Activated CD4-positive, alpha-beta T cell treated with anti-CD3 and anti-CD28 coated beads for 4 hours (primary cell): ENCODE measurements at regions not wholly inside any gene's neighbourhood (a gene's known extent, or its start where the extent isn't known, plus 50 kb on each side); places are given as distances from the start of the nearest gene placed in this dataset.
"Not testable (repeated sequence)": the region's sequence is repeated elsewhere in the genome, so short reads cannot be mapped to it uniquely, and the experiment has no call there.

ENCODE experiments used
- DNase-seq, 2 donors: peaks; one replicate each; pipeline ENCODE4 v3.0.0-alpha.2; 2020

DNA sequence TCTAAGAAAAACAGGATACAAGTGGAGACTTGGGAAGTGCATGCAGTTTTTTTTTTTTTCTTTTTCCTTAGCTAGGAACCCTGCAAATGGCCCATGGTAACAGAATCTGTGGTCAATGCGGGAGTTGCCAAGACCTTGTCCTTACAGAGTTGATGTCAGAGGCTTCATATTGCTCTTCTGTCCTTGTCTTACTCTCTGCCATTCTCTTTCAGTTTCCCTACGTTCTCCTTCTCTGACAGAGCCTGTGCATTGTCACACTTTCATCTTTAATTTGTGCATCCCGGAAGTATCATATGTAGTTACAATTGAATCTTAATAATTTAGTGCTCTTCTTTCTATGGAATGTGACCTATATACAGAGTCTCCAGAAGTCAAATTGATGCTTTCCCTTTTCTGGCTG lies 986.9 kb downstream of the TMEM121 start:
- DNase-seq, result no peak

DNA sequence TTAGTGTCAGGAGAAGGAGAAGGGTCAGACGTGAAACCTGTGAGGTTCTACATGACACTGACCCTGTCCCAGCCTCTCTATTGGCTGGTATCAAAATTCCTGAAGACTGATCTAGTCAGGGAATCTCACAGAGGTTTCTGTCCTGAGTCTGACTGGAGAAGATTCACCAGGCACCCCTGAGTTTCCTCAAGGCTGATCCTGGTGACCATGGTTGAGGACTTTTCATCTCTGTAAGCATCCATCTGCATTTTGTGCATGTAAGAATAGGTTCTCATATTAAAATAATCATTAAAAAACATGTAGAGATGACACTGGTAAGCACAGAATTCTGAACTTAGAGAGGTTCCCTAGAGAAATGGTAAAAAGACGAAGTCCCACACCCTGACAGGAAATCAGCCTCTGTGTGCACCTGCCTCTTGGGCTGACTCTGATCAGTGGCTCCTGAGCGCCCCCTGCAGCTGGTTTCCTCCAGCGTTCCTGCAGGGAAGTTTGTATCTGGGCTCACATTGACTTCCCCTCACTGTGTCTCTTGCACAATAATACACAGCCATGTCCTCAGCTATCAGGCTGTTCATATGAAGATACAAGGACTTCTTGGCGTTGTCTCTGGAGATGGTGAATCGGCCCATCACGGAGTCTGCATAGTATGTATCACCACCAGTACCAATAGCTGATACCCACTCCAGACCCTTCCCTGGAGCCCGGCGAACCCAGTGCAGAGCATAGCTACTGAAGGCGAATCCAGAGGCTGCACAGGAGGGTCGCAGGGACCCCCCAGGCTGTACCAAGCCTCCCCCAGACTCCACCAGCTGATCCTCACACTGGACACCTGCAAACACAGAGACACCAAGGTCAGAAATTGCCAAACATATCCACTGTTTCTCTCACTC lies 991.9 kb downstream of the TMEM121 start:
- peak; percentile 81 to 86 for DNase-seq

GRCh38 chr14:106522118-106522517 lies 995.7 kb downstream of the TMEM121 start:
- not testable (repeated sequence) for DNase-seq

GRCh38 chr14:106522990-106523389 lies 996.6 kb downstream of the TMEM121 start:
- DNase-seq, result no peak

DNA sequence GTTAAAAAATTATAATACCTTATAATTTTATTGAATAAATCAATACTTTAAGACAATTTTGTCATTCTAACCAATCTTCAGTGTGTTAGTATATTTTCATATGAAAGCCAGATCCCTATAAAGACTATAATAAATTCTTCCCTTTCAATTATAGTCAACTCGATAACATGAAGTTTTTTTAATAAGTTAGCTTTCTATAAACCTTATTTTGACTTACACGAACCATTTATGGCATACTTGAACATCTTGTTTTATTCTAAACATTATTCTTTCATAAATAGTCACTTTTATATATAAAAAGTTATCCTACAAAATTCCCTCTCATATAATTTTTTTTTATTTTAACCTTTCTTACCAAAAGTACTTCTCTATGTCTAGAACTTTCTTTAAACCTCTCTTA lies 1002.3 kb downstream of the TMEM121 start:
- no peak for DNase-seq

- DNase-seq, result no peak
Observed at GRCh38 chr14:106530031-106530422, 1003.6 kb downstream of the TMEM121 start.

DNA sequence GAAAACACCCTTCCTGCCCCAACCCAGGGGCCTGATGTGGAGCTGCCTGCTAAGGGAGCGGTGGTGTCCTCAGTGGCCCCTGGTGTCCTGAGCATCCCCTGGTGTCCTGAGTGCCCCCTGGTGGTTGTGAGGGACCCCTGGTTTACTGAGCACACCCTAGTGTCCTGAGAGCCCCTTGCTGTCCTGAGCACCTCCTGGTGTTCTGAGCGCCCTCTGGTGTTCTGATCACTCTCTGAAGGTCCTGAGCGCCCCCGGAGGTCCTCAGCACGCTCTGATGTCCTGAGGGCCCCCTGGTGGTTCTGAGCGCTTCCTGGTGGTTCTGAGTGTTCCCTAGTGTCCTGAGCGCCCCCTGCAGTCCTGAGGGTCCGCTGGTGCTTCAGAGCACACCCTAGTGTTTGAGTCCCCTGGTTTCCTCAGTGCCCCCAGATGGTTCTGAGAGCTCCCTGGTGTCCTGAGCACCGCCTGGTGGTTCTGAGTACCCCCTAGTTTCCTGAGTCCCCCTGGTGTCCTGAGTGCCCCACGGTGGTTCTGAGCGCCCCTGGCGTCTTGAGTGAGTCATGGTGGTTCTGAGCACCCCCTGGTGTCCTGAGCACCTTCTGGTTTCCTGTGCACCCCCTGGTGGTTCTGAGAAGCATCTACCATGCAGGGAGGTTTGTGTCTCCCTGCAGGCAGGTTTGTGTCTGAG lies 1004.2 kb downstream of the TMEM121 start:
- DNase-seq, result peak; percentile 16 to 40

GRCh38 chr14:106537597-106537996 lies 1011.2 kb downstream of the TMEM121 start:
- DNase-seq, result peak in 1 of 2 donors; percentile 11

- no peak for DNase-seq
Observed at GRCh38 chr14:106538201-106538600, 1011.8 kb downstream of the TMEM121 start.

GRCh38 chr14:106547735-106548434 lies 1021.5 kb downstream of the TMEM121 start:
- DNase-seq, result no peak

GRCh38 chr14:106549064-106549463 lies 1022.7 kb downstream of the TMEM121 start:
- DNase-seq, result no peak

GRCh38 chr14:106551265-106551664 lies 1024.9 kb downstream of the TMEM121 start:
- DNase-seq, result no peak

DNA sequence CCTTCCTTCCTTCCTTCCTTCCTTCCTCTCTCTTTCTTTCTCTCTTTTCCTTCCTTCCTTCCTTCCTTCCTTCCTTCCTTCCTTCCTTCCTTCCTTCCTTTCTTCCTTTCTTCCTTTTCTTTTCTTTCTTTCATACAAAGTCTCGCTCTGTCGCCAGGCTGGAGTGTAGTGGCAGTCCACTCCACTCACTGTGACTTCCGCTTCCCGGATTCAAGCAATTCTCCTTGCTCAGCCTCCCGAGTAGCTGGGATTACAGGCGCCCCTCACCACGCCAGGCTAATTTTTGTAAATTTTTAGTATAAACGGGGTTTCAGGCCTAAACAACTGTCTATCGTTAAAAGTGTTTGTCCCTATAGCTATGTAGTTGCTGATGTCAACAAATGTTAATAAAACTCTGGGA lies 1029.8 kb downstream of the TMEM121 start:
- DNase-seq, result not testable (repeated sequence)

- DNase-seq, result peak; percentile 65 to 80
Observed at GRCh38 chr14:106556665-106557289, 1030.4 kb downstream of the TMEM121 start.

- no peak for DNase-seq
Observed at GRCh38 chr14:106562451-106562850, 1036.1 kb downstream of the TMEM121 start.

- DNase-seq, result peak; percentile 42 to 72
Observed at GRCh38 chr14:106564058-106564643, 1037.8 kb downstream of the TMEM121 start.

DNA sequence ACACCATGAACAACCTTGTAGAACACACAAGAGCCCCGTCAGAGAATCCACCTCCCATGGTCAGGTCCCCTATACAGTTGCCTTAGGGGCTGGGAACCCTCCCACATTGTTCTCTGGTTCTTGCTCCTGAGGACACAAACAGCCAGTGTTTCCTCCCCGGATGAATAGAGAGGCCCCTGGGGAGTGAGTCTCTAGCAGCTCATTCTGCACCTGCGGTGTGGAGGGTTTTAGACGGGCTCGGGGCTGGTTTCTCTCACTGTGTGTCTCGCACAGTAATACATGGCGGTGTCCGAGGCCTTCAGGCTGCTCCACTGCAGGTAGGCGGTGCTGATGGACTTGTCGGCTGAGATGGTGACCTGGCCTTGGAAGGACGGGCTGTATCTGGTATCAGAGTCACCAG lies 1052.1 kb downstream of the TMEM121 start:
- DNase-seq, result no peak

DNA sequence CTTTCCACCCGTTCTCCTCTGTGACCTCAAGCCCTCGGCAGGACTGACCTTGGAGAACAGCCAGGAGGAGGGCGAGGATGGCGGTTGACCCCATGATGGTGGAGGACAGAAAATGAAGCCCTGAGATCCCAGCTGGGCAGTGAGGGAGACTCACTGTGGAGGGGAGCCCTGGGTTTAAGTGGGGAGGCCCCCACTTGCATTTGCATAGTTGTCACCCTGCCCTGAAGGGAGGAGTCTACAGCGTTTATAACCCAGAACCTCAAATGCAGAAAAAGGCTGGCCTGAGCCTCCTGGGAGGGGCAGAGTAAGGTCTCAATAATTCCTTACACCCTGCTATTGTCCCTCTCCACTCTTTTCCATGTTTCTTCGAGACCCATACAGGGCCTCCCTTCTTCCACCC lies 1052.7 kb downstream of the TMEM121 start:
- no peak for DNase-seq

DNA sequence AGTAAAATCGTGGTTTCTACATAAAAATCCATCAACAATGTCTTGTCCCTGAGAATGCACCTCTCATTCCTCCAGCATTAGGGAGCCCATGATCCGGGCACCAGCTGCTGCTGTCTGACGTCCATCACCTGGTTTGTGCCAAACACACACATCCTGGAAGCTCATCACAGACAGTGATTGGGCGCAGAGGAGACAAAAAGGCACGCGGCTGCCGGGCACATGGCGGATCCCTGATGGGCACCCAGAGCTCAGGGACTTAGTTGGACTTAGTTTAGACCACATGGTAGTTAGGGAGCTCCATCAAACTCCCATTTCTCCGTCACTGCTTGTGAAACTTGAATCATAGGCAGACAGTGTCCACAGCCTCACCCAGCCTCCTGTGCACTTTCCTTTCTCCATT lies 1059.3 kb downstream of the TMEM121 start:
- no peak for DNase-seq

- DNase-seq, result peak; percentile 54 to 63
Observed at GRCh38 chr14:106586098-106586704, 1059.8 kb downstream of the TMEM121 start.

DNA sequence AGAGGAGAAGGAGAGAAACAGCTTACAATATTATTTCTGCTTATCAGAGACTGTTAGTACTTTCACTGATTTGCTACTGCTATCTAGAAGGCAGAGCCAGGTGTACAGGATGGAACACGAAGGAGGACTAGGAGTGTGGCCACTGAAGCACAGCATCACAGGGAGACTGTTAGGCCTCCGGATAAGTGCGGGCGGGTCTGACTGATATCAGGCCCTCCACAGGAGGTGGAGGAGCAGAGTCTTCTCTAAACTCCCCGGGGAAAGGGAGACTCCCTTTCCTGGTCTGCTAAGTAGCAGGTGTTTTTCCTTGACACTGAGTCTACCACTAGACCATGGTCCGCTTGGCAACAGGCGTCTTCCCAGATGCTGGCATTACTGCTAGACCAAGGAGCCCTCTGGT lies 1065.2 kb downstream of the TMEM121 start:
- not testable (repeated sequence) for DNase-seq
